ENCODE measurements at regions not wholly inside any gene's neighbourhood (a gene's known extent, or its start where the extent isn't known, plus 50 kb on each side); places are given as distances from the start of the nearest gene placed in this dataset.

DNA sequence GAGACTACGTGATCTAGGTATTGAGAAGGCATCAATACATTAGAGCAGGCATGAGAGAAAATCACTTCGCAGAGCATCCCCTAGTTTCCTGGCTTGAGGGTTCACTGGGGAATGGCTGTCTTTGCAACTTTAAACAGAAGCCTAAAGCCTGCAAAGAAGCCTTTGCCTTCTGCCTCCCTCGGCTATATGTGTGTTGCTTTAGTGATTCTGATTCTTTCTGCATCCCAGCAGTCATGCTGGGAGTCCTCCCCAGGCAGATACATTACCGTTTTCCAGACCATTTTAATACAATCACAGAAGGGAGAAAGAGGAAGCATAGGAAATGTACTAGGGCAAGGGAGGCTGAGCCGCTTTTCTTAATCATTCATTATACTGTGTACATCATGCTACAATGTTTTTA, 773.2 kb upstream of the LRRC4C start:
- TF ChIP-seq YY1 (IDR thresholded peaks at IDR 0.05; ENCODE audit: insufficient read depth, insufficient read length) = no peak
- TF ChIP-seq ZNF274 (IDR thresholded peaks at IDR 0.05; ENCODE audit: low read depth, low read length) = no peak
- no peak for TF ChIP-seq SUZ12 (IDR thresholded peaks at IDR 0.05; ENCODE audit: extremely low read depth, insufficient read depth, insufficient read length)

Data from NT2/D1 (cell line).